ENCODE measurements at regions not wholly inside any gene's neighbourhood (a gene's known extent, or its start where the extent isn't known, plus 50 kb on each side); places are given as distances from the start of the nearest gene placed in this dataset.

DNA sequence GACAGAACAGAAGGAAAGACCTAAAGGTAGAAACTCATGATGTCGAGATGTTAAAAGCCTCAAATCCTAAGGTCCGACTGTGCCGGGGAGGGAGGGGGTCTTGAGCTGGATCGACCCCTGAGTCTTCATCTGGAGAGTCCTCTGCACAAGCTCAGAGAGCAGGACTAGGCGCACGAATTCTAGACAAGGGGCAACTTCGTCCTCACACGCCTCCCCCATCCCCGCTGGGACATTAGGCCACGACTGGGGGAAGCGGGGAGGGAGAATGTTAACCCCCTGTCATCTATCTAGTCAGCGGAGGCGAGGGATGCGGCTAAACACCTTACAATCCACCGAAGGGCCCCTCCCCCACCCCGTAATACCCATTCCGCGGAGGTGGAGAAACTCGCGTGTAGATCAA lies 94.7 kb downstream of the PRKAB2 start:
- no peak overlapping the region for H2AFZ ChIP-seq (ENCODE audit: low read depth, low read length)
- H3K9me3 ChIP-seq (replicated peaks; ENCODE audit: control insufficient read depth, insufficient read depth, low read depth, low read length) = no peaks in the 10 kb centered on the region
- ATAC-seq (no peak), DNase-seq (ENCODE audit: extremely low read depth in 1 of 4, low spot score in 3 of 4) (no peak), FAIRE-seq (no peak)
- 7% methylated on average over 9 of the region's 20 CpGs for WGBS (ENCODE audit: insufficient coverage, low coverage, missing lambda C conversion rate)
- no peak overlapping the region for H3K4me2 ChIP-seq (ENCODE audit: insufficient read depth, low read length)
- peaks cover 0 to 33% of the 10 kb centered on the region in 2 experiments; a peak in 2 of 5 replicates for H3K4me1 ChIP-seq (replicated peaks in 1 of 2; ENCODE audit: control insufficient read depth in 2 of 2, insufficient read depth in 2 of 2, low read length in 2 of 2)
- H3K36me3 ChIP-seq (ENCODE audit: control insufficient read depth, insufficient read depth, low read length) = no peaks in the 10 kb centered on the region
- H3K79me2 ChIP-seq (ENCODE audit: control insufficient read depth, insufficient read depth, low read length) = no peaks in the 10 kb centered on the region
- TF ChIP-seq ZNF717 (CRISPR knock-in tag; IDR thresholded peaks at IDR 0.05) (no peak), ZKSCAN1 (IDR thresholded peaks at IDR 0.05; ENCODE audit: low read depth, low read length) (no peak), PATZ1 (CRISPR knock-in tag; IDR thresholded peaks at IDR 0.05; ENCODE audit: borderline replicate concordance) (no peak), ATF1 (CRISPR knock-in tag; IDR thresholded peaks at IDR 0.05) (no peak), ATF1 (tag; IDR thresholded peaks at IDR 0.05) (no peak), LCOR (CRISPR knock-in tag; IDR thresholded peaks at IDR 0.05) (no peak), ZNF445 (CRISPR knock-in tag; IDR thresholded peaks at IDR 0.05; ENCODE audit: low read depth) (no peak)
- H3K9ac ChIP-seq (ENCODE audit: insufficient read depth in 1 of 2, low read depth in 2 of 2, low read length in 2 of 2) = no peak overlapping the region
- no peak overlapping the region for H3K4me3 ChIP-seq
- H3K9me1 ChIP-seq (ENCODE audit: control insufficient read depth, insufficient read depth, low read length) = no peaks in the 10 kb centered on the region
- ChIA-PET POLR2A (no interaction called here), CTCF (ENCODE audit: low intra/inter-chr PET ratio) (no interaction called here)
- intact Hi-C loops (cut with micrococcal nuclease) = no loop called here
- in situ Hi-C loops (cut with MboI) = no loop called here
- no peak overlapping the region for H3K27ac ChIP-seq (ENCODE audit: extremely low read depth, low read depth, low read length)
- BruUV-seq (replicated peaks) = no TSS peak
- no peaks in the 10 kb centered on the region for H4K20me1 ChIP-seq (replicated peaks; ENCODE audit: control insufficient read depth, insufficient read depth, low read length)
- peaks cover 56 to 71% of the 10 kb centered on the region in 2 experiments for H3K27me3 ChIP-seq (ENCODE audit: control insufficient read depth in 2 of 2, insufficient read depth in 2 of 2, low read length in 2 of 2)

Data from K562 (cell line).